GM12891 (cell line): ENCODE measurements at regions not wholly inside any gene's neighbourhood (a gene's known extent, or its start where the extent isn't known, plus 50 kb on each side); places are given as distances from the start of the nearest gene placed in this dataset.

Experiments used
- POLR2A ChIP-seq: IDR thresholded peaks from 2 replicates; pipeline ENCODE4 v1.6.1; 2011; ENCODE audit warnings: low read depth, low read length, control low read depth
- POU2F2 ChIP-seq: IDR thresholded peaks from 2 replicates; pipeline ENCODE4 v1.6.1; 2011; ENCODE audit warnings: low read depth, mild to moderate bottlenecking, control low read depth, low read length, moderate library complexity
- SPI1 ChIP-seq: IDR thresholded peaks from 2 replicates; pipeline ENCODE4 v1.6.1; 2011; ENCODE audit warnings: low read depth, low read length, control low read depth

DNA sequence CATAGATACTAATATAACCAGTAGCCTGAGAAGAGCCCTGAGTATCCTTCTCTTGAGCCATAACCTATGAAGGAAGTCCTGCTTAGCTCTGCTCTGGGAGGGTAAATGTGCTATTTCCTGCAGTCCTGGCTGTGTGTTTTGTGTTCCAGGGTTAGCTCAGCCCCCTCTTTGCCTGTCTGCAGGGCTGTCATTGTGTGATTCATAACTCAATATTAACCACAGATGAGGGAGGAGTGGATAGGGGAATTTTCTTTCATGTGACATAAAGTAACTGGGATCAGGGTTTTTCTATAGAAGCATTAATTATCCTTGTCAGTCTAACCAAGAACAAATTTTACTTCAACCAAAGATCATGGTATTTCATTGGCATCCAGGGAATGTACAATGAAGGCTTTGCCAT is 183.3 kb upstream of the ZBTB20 start:
- TF ChIP-seq POLR2A = no peak
- no peak for TF ChIP-seq POU2F2
- TF ChIP-seq SPI1 = no peak
